AG04450 (cell line): ENCODE measurements at regions not wholly inside any gene's neighbourhood (a gene's known extent, or its start where the extent isn't known, plus 50 kb on each side); places are given as distances from the start of the nearest gene placed in this dataset.
"Not testable (repeated sequence)": the region's sequence is repeated elsewhere in the genome, so short reads cannot be mapped to it uniquely, and the experiment has no call there.

Experiments used
- CTCF ChIA-PET: fragments of 300-600, 350-600 bp; formaldehyde crosslinking; extraction: SDS; loops from one replicate; lab custom pipeline; 2022; ENCODE audit warnings: antibody characterized with exemption, inconsistent platforms; lab: Charles Lee
- POLR2A ChIA-PET: fragments of 350-600 bp; formaldehyde crosslinking; extraction: SDS; loops from one replicate; lab custom pipeline; 2021; ENCODE audit warnings: antibody characterized with exemption, inconsistent platforms; lab: Yijun Ruan, JAX
- DNase-seq: peaks from one replicate; pipeline ENCODE4 v3.0.0-alpha.2; 2011; ENCODE audit warnings: low read depth, low spot score
- H3K27ac ChIP-seq: one replicate; pipeline ENCODE4 v1.5.1; 2012; ENCODE audit warnings: low read depth, low read length, control low read depth
- H3K27me3 ChIP-seq: one replicate; pipeline ENCODE4 v1.6.0; 2012; ENCODE audit warnings: low read length; ENCODE audit not compliant: control insufficient read depth, insufficient read depth
- H3K4me3 ChIP-seq: 2 replicates; pipeline ENCODE4 v1.5.1; 2011; ENCODE audit warnings: mild to moderate bottlenecking, low read depth, low read length, control low read depth
- H3K9me3 ChIP-seq: 2 replicates; pipeline ENCODE4 v1.5.1; 2012; ENCODE audit warnings: low read length; ENCODE audit not compliant: control insufficient read depth, insufficient read depth
- CTCF ChIP-seq: IDR thresholded peaks from 2 replicates; pipeline ENCODE4 v1.5.1; 2011; ENCODE audit warnings: low read depth, low read length, control low read depth, inconsistent platforms

- Histone ChIP-seq H3K27ac (no peak overlapping the region), H3K27me3 (no peaks in the 10 kb centered on the region), H3K9me3 (peaks cover 48% of the 10 kb centered on the region), H3K4me3 (no peak overlapping the region)
- no peak for TF ChIP-seq CTCF
- ChIA-PET CTCF (no interaction called here), POLR2A (no interaction called here)
- no peak for DNase-seq
These were observed 358.1 kb downstream of the SMOC2 start for GRCh38 chr6:168799067-168799466.

GRCh38 chr6:168796106-168796505 is 355.1 kb downstream of the SMOC2 start:
- no peak overlapping the region for H3K4me3 ChIP-seq
- H3K27me3 ChIP-seq, result no peaks in the 10 kb centered on the region
- H3K9me3 ChIP-seq, result peaks cover 54% of the 10 kb centered on the region
- POLR2A ChIA-PET, result no interaction called here
- CTCF ChIA-PET, result no interaction called here
- H3K27ac ChIP-seq, result no peak overlapping the region
- DNase-seq, result no peak
- no peak for TF ChIP-seq CTCF

- H3K27ac ChIP-seq, result not testable (repeated sequence)
These were observed 354.6 kb downstream of the SMOC2 start for GRCh38 chr6:168795611-168796010.

GRCh38 chr6:168794491-168794890 is 353.5 kb downstream of the SMOC2 start:
- DNase-seq, result no peak
- ChIA-PET CTCF (no interaction called here), POLR2A (no interaction called here)
- Histone ChIP-seq H3K27me3 (no peaks in the 10 kb centered on the region), H3K9me3 (peaks cover 66% of the 10 kb centered on the region), H3K4me3 (no peak overlapping the region), H3K27ac (no peak overlapping the region)
- no peak for TF ChIP-seq CTCF

More at GRCh38 chr6:168795611-168796010, 354.6 kb downstream of the SMOC2 start:
- CTCF ChIA-PET, H3K27me3 ChIP-seq, POLR2A ChIA-PET, DNase-seq, H3K4me3 ChIP-seq: not testable (repeated sequence)
- H3K9me3 ChIP-seq, result peaks cover 59% of the 10 kb centered on the region

- Histone ChIP-seq H3K27me3 (no peaks in the 10 kb centered on the region), H3K9me3 (peaks cover 69% of the 10 kb centered on the region), H3K4me3 (no peak overlapping the region), H3K27ac (no peak overlapping the region)
- ChIA-PET CTCF (no interaction called here), POLR2A (no interaction called here)
- DNase-seq, result no peak
- TF ChIP-seq CTCF, result no peak
These were observed 352.7 kb downstream of the SMOC2 start for GRCh38 chr6:168793649-168794048.

- POLR2A ChIA-PET, result no interaction called here
- H3K27me3 ChIP-seq, result no peaks in the 10 kb centered on the region
- TF ChIP-seq CTCF, result no peak
- peaks cover 64% of the 10 kb centered on the region for H3K9me3 ChIP-seq
- no peak overlapping the region for H3K27ac ChIP-seq
- H3K4me3 ChIP-seq, result no peak overlapping the region
- CTCF ChIA-PET, result no interaction called here
- no peak for DNase-seq
These were observed 350.9 kb downstream of the SMOC2 start for GRCh38 chr6:168791917-168792316.
